Uterus (tissue), 3 donors: ENCODE measurements at regions not wholly inside any gene's neighbourhood (a gene's known extent, or its start where the extent isn't known, plus 50 kb on each side); places are given as distances from the start of the nearest gene placed in this dataset.

Source experiments
- DNase-seq, 2 donors: peaks; one replicate each; pipeline ENCODE4 v3.0.0-alpha.2; 2019 to 2020
- H3K27ac ChIP-seq, 2 donors: fragments of 200-600 bp; sonication (generic); 1 replicate in 1 of 2; 2 replicates in 1 of 2; pipeline ENCODE4 v1.5.1; 2016 to 2018
- H3K27me3 ChIP-seq, 2 donors: fragments of 200-600 bp; sonication (generic); one replicate each; pipeline ENCODE4 v1.5.1; 2018 to 2019; ENCODE audit warnings: control low read depth in 1 of 2
- H3K36me3 ChIP-seq, 2 donors: fragments of 200-600 bp; sonication (generic); one replicate each; pipeline ENCODE4 v1.5.1; 2019; ENCODE audit warnings: control low read depth in 1 of 2
- H3K4me1 ChIP-seq, 2 donors: fragments of 200-600 bp; sonication (generic); one replicate each; pipeline ENCODE4 v1.5.1; 2018 to 2019; ENCODE audit warnings: control low read depth in 1 of 2
- H3K4me3 ChIP-seq, 2 donors: fragments of 200-600 bp; sonication (generic); 1 replicate in 1 of 2; 2 replicates in 1 of 2; pipeline ENCODE4 v1.5.1; 2018 to 2019; ENCODE audit warnings: mild to moderate bottlenecking in 1 of 2
- H3K9me3 ChIP-seq, 2 donors: fragments of 200-600 bp; sonication (generic); one replicate each; pipeline ENCODE4 v1.5.1; 2019; ENCODE audit warnings: control low read depth in 1 of 2
- CTCF ChIP-seq, 4 experiments: fragments of 200-600 bp in 2 of 4; fragments of 450-650 bp in 2 of 4; sonication (generic) in 2 of 4; IDR thresholded peaks; one replicate each; pipeline ENCODE4 v1.5.1; 2016 to 2019; ENCODE audit warnings: antibody characterized with exemption in 4 of 4, mild to moderate bottlenecking in 2 of 4, moderate library complexity in 1 of 4
- POLR2A ChIP-seq, 2 donors: fragments of 450-650 bp; IDR thresholded peaks; one replicate each; pipeline ENCODE4 v1.6.1; 2016; ENCODE audit warnings: antibody characterized with exemption in 2 of 2, mild to moderate bottlenecking in 1 of 2, moderate library complexity in 1 of 2
- intact Hi-C: fragments of 100-400 bp; cut with DNase I; formaldehyde crosslinking; loops from one replicate; pipeline ENCODE4 v1.15.1; 2023; ENCODE audit warnings: low total_unique reads
- donor health status: DM: yes; HTN: yes; CAD: no.

GRCh38 chr3:66928252-66928651 is 69.9 kb upstream of the KBTBD8 start:
- Histone ChIP-seq H3K4me1 (no peaks in the 10 kb centered on the region), H3K36me3 (no peaks in the 10 kb centered on the region), H3K27ac (no peak overlapping the region), H3K4me3 (no peak overlapping the region), H3K9me3 (no peaks in the 10 kb centered on the region), H3K27me3 (no peaks in the 10 kb centered on the region)
- no peak for TF ChIP-seq POLR2A (IDR thresholded peaks at IDR 0.05)
- no peak for TF ChIP-seq CTCF (IDR thresholded peaks at IDR 0.05)
- intact Hi-C loops: no loop called here
- DNase-seq: no peak

GRCh38 chr3:66931291-66931690 is 66.8 kb upstream of the KBTBD8 start:
- Histone ChIP-seq H3K27me3 (no peaks in the 10 kb centered on the region), H3K9me3 (no peaks in the 10 kb centered on the region), H3K4me1 (no peaks in the 10 kb centered on the region), H3K27ac (no peak overlapping the region), H3K36me3 (no peaks in the 10 kb centered on the region), H3K4me3 (no peak overlapping the region)
- no peak for DNase-seq
- intact Hi-C loops: no loop called here
- TF ChIP-seq POLR2A (IDR thresholded peaks at IDR 0.05): no peak
- TF ChIP-seq CTCF (IDR thresholded peaks at IDR 0.05): no peak

GRCh38 chr3:66931699-66932098 is 66.4 kb upstream of the KBTBD8 start:
- Histone ChIP-seq H3K4me3 (no peak overlapping the region), H3K27ac (no peak overlapping the region)
- intact Hi-C loops: no loop called here

GRCh38 chr3:66933233-66933632 is 64.9 kb upstream of the KBTBD8 start:
- Histone ChIP-seq H3K36me3 (no peaks in the 10 kb centered on the region), H3K4me3 (no peak overlapping the region), H3K27me3 (no peaks in the 10 kb centered on the region), H3K27ac (no peak overlapping the region), H3K4me1 (no peaks in the 10 kb centered on the region), H3K9me3 (no peaks in the 10 kb centered on the region)
- DNase-seq: no peak
- no peak for TF ChIP-seq CTCF (IDR thresholded peaks at IDR 0.05)
- no peak for TF ChIP-seq POLR2A (IDR thresholded peaks at IDR 0.05)
- intact Hi-C loops: no loop called here

More at GRCh38 chr3:66931699-66932098, 66.4 kb upstream of the KBTBD8 start:
- Histone ChIP-seq H3K36me3 (no peaks in the 10 kb centered on the region), H3K4me1 (no peaks in the 10 kb centered on the region), H3K9me3 (no peaks in the 10 kb centered on the region), H3K27me3 (no peaks in the 10 kb centered on the region)
- TF ChIP-seq CTCF (IDR thresholded peaks at IDR 0.05) (no peak), POLR2A (IDR thresholded peaks at IDR 0.05) (no peak)
- no peak for DNase-seq

GRCh38 chr3:66934041-66934440 is 64.1 kb upstream of the KBTBD8 start:
- no peak overlapping the region for H3K27ac ChIP-seq
- no peaks in the 10 kb centered on the region for H3K9me3 ChIP-seq
- no peaks in the 10 kb centered on the region for H3K4me1 ChIP-seq
- H3K27me3 ChIP-seq: no peaks in the 10 kb centered on the region
- DNase-seq: no peak
- no peak overlapping the region for H3K4me3 ChIP-seq
- H3K36me3 ChIP-seq: no peaks in the 10 kb centered on the region
- intact Hi-C loops: no loop called here
- TF ChIP-seq POLR2A (IDR thresholded peaks at IDR 0.05): no peak
- TF ChIP-seq CTCF (IDR thresholded peaks at IDR 0.05): no peak
